ENCODE measurements at regions not wholly inside any gene's neighbourhood (a gene's known extent, or its start where the extent isn't known, plus 50 kb on each side); places are given as distances from the start of the nearest gene placed in this dataset.

- no peaks in the 10 kb centered on the region for H3K9me3 ChIP-seq (replicated peaks)
- DNase-seq: no peak
- no peak for TF ChIP-seq CTCF (IDR thresholded peaks at IDR 0.05; ENCODE audit: borderline replicate concordance)
- H3K4me1 ChIP-seq: no peaks in the 10 kb centered on the region
- intact Hi-C loops (cut with micrococcal nuclease): no loop called here
- peaks cover 56% of the 10 kb centered on the region for H3K27me3 ChIP-seq (ENCODE audit: low read depth)
- no peak overlapping the region for H3K27ac ChIP-seq (replicated peaks)
- H3K4me3 ChIP-seq: no peak overlapping the region
- no peaks in the 10 kb centered on the region for H3K36me3 ChIP-seq
Observed at GRCh38 chr5:136420168-136420898, 55.0 kb upstream of the TRPC7 start.

- H3K27ac ChIP-seq (replicated peaks): no peak overlapping the region
- no peaks in the 10 kb centered on the region for H3K36me3 ChIP-seq
- H3K9me3 ChIP-seq (replicated peaks): no peaks in the 10 kb centered on the region
- DNase-seq: no peak
- H3K27me3 ChIP-seq (ENCODE audit: low read depth): peaks cover 69% of the 10 kb centered on the region
- H3K4me3 ChIP-seq: no peak overlapping the region
- TF ChIP-seq CTCF (IDR thresholded peaks at IDR 0.05; ENCODE audit: borderline replicate concordance): no peak
- no peaks in the 10 kb centered on the region for H3K4me1 ChIP-seq
- intact Hi-C loops (cut with micrococcal nuclease): no loop called here
Observed at GRCh38 chr5:136418301-136418700, 53.0 kb upstream of the TRPC7 start.
